IMR-90 (cell line): ENCODE measurements at regions not wholly inside any gene's neighbourhood (a gene's known extent, or its start where the extent isn't known, plus 50 kb on each side); places are given as distances from the start of the nearest gene placed in this dataset.

Source experiments
- ATAC-seq: fragments of 200-7000 bp; cut with Tn5 transposase; 2 replicates; pipeline ENCODE4 v1.9.1; 2020; ENCODE audit warnings: low read depth, mild to moderate bottlenecking, moderate library complexity
- BruUV-seq: library from RNA; stranded (reverse); fragments of 400-500 nt; replicated peaks from 2 replicates; lab custom pipeline; 2021; lab: Mats Ljungman, UMichigan
- CTCF ChIA-PET: fragments of 300-600 bp; formaldehyde crosslinking; extraction: SDS; loops from one replicate; lab custom pipeline; 2021; ENCODE audit warnings: antibody characterized with exemption; lab: Yijun Ruan, JAX
- POLR2A ChIA-PET: fragments of 300-600 bp; sonication (Branson Sonifier 250); formaldehyde crosslinking; loops from one replicate; lab custom pipeline; 2022; ENCODE audit warnings: antibody characterized with exemption; ENCODE audit not compliant: unreplicated experiment; lab: Charles Lee
- DNase-seq: peaks from one replicate; pipeline ENCODE4 v3.0.0; 2013
- H2AFZ ChIP-seq: replicated peaks from 2 replicates; pipeline ENCODE3; 2013; ENCODE audit warnings: low read length, mild to moderate bottlenecking; ENCODE audit not compliant: poor library complexity
- H2AK5ac ChIP-seq: 2 replicates; pipeline ENCODE4 v1.6.1; 2013; ENCODE audit warnings: low read depth, low read length, inconsistent platforms
- H2AK9ac ChIP-seq: replicated peaks from 2 replicates; pipeline ENCODE3; 2013; ENCODE audit warnings: mild to moderate bottlenecking, low read depth, low read length, moderate library complexity; ENCODE audit not compliant: poor library complexity
- H2BK120ac ChIP-seq: 2 replicates; pipeline ENCODE4 v1.6.1; 2013; ENCODE audit warnings: low read depth, low read length, inconsistent platforms
- H2BK15ac ChIP-seq: 3 replicates; pipeline ENCODE4 v1.6.1; 2013; ENCODE audit warnings: low read depth, low read length, inconsistent platforms
- H2BK20ac ChIP-seq: 2 replicates; pipeline ENCODE4 v1.6.1; 2013; ENCODE audit warnings: low read depth, mild to moderate bottlenecking, inconsistent platforms, low read length, moderate library complexity
- H2BK5ac ChIP-seq: 2 replicates; pipeline ENCODE4 v1.6.1; 2013; ENCODE audit warnings: mild to moderate bottlenecking, low read depth, low read length, inconsistent platforms; ENCODE audit not compliant: poor library complexity, severe bottlenecking
- H3K14ac ChIP-seq: replicated peaks from 2 replicates; pipeline ENCODE4 v1.6.1; 2013; ENCODE audit warnings: low read depth, low read length, inconsistent platforms
- H3K18ac ChIP-seq: 2 replicates; pipeline ENCODE4 v1.6.1; 2013; ENCODE audit warnings: low read depth, low read length, control low read depth
- H3K23ac ChIP-seq: 2 replicates; pipeline ENCODE4 v1.6.1; 2013; ENCODE audit warnings: low read depth, low read length, inconsistent platforms
- H3K27ac ChIP-seq: 2 replicates; pipeline ENCODE4 v1.5.1; 2013; ENCODE audit warnings: mild to moderate bottlenecking, control low read depth, low read length; ENCODE audit not compliant: insufficient read depth
- H3K27me3 ChIP-seq: 2 replicates; pipeline ENCODE4 v1.6.1; 2013; ENCODE audit warnings: low read length; ENCODE audit not compliant: control insufficient read depth, insufficient read depth
- H3K36me3 ChIP-seq: 2 replicates; pipeline ENCODE4 v1.6.1; 2013; ENCODE audit warnings: low read length, mixed read lengths; ENCODE audit not compliant: control insufficient read depth, insufficient read depth
- H3K4ac ChIP-seq: 2 replicates; pipeline ENCODE4 v1.6.1; 2013; ENCODE audit warnings: low read depth, low read length, inconsistent platforms
- H3K4me1 ChIP-seq: 2 replicates; pipeline ENCODE4 v1.6.1; 2013; ENCODE audit warnings: low read length, mixed read lengths; ENCODE audit not compliant: control insufficient read depth, insufficient read depth
- H3K4me2 ChIP-seq: 2 replicates; pipeline ENCODE4 v1.6.1; 2013; ENCODE audit warnings: low read depth, mild to moderate bottlenecking, control low read depth, low read length, moderate library complexity
- H3K4me3 ChIP-seq: 2 replicates; pipeline ENCODE4 v1.5.1; 2013; ENCODE audit warnings: low read depth, mild to moderate bottlenecking, control low read depth, low read length, moderate library complexity; ENCODE audit not compliant: insufficient read depth
- H3K56ac ChIP-seq: 2 replicates; pipeline ENCODE4 v1.6.1; 2013; ENCODE audit warnings: low read length, inconsistent platforms; ENCODE audit not compliant: insufficient read depth; ENCODE audit errors: extremely low read depth
- H3K79me1 ChIP-seq, 2 experiments: 2 replicates each; pipeline ENCODE4 v1.6.1; 2013; ENCODE audit warnings: low read length in 2 of 2, inconsistent platforms in 1 of 2, low read depth in 1 of 2
- H3K9ac ChIP-seq: 2 replicates; pipeline ENCODE4 v1.6.1; 2013; ENCODE audit warnings: low read depth, low read length, control low read depth
- H3K9me1 ChIP-seq: 2 replicates; pipeline ENCODE4 v1.6.1; 2013; ENCODE audit warnings: low read length, inconsistent platforms; ENCODE audit not compliant: insufficient read depth
- H3K9me3 ChIP-seq: 2 replicates; pipeline ENCODE4 v1.6.1; 2013; ENCODE audit warnings: low read length; ENCODE audit not compliant: control insufficient read depth, insufficient read depth
- H4K20me1 ChIP-seq: 2 replicates; pipeline ENCODE4 v1.6.1; 2013; ENCODE audit warnings: low read length, inconsistent platforms; ENCODE audit not compliant: insufficient read depth
- H4K5ac ChIP-seq: 2 replicates; pipeline ENCODE4 v1.6.1; 2013; ENCODE audit warnings: mild to moderate bottlenecking, low read depth, low read length, control low read depth
- H4K8ac ChIP-seq, 2 experiments: 2 replicates each; pipeline ENCODE4 v1.6.1; 2013; ENCODE audit warnings: low read depth in 2 of 2, low read length in 2 of 2, control low read depth in 1 of 2, inconsistent platforms in 1 of 2
- H4K91ac ChIP-seq: 2 replicates; pipeline ENCODE4 v1.6.1; 2013; ENCODE audit warnings: low read depth, low read length, inconsistent platforms; ENCODE audit not compliant: insufficient read depth
- BHLHE40 ChIP-seq: fragments of 150-350 bp; IDR thresholded peaks from 2 replicates; pipeline ENCODE4 v1.6.1; 2016; ENCODE audit warnings: mild to moderate bottlenecking, low read depth, low read length
- CHD1 ChIP-seq: IDR thresholded peaks from 2 replicates; pipeline ENCODE4 v1.6.1; 2012; ENCODE audit warnings: low read depth, low read length, improper control_type of control experiment
- CTCF ChIP-seq: conservative IDR thresholded peaks from 2 replicates; pipeline ENCODE4 v1.5.1; 2012; ENCODE audit warnings: mild to moderate bottlenecking, low read depth, low read length, improper control_type of control experiment
- RCOR1 ChIP-seq: IDR thresholded peaks from 2 replicates; pipeline ENCODE4 v1.6.1; 2012; ENCODE audit warnings: mild to moderate bottlenecking, low read length, improper control_type of control experiment; ENCODE audit not compliant: insufficient replicate concordance
- WGBS, 2 experiments: methylation state at CpG; one replicate each; pipeline versions ENCODE4 v1.1.5 to v1.1.7; 2013; ENCODE audit warnings: missing lambda C conversion rate in 2 of 2; ENCODE audit not compliant: insufficient read length in 1 of 2; ENCODE audit errors: extremely low coverage in 2 of 2; 5-methylcytosine and 5-hydroxymethylcytosine counted together
- dilution Hi-C: fragments of 300-500 bp; cut with HindIII; formaldehyde crosslinking; loops from one replicate; pipeline ENCODE4 v1.14.3; 2018; ENCODE audit warnings: low sequenced_read_pairs; ENCODE audit not compliant: unreplicated experiment
- in situ Hi-C: fragments of 300-500 bp; cut with MboI; formaldehyde crosslinking; loops from 3 replicates; pipeline ENCODE4 v1.14.3; 2019; ENCODE audit warnings: low sequenced_read_pairs, inconsistent platforms, mixed read lengths
- intact Hi-C: fragments of 100-400 bp; cut with micrococcal nuclease; formaldehyde crosslinking; loops from 2 replicates; pipeline ENCODE4 v1.10.0; 2022

- Histone ChIP-seq H3K14ac (no peak overlapping the region), H3K56ac (no peak overlapping the region), H3K4me3 (no peak overlapping the region), H2BK120ac (no peak overlapping the region), H3K4ac (no peak overlapping the region), H2BK15ac (no peak overlapping the region), H3K36me3 (no peaks in the 10 kb centered on the region), H2BK20ac (no peak overlapping the region), H2AK9ac (no peak overlapping the region), H3K9ac (no peak overlapping the region), H3K9me3 (no peaks in the 10 kb centered on the region), H3K18ac (no peak overlapping the region), H2AFZ (no peak overlapping the region), H3K4me2 (no peak overlapping the region), H4K91ac (no peak overlapping the region), H3K27ac (no peak overlapping the region), H2BK5ac (no peak overlapping the region), H4K20me1 (no peaks in the 10 kb centered on the region), H4K5ac (no peak overlapping the region), H4K8ac (no peak overlapping the region), H3K4me1 (no peaks in the 10 kb centered on the region), H3K9me1 (no peaks in the 10 kb centered on the region), H3K23ac (no peak overlapping the region), H3K27me3 (no peaks in the 10 kb centered on the region; the same call in 1 of the 2 replicates), H2AK5ac (no peak overlapping the region), H3K79me1 (no peaks in the 10 kb centered on the region)
- dilution Hi-C loops (no loop called here), intact Hi-C loops (no loop called here), in situ Hi-C loops (no loop called here)
- TF ChIP-seq CTCF (no peak), RCOR1 (no peak), BHLHE40 (no peak), CHD1 (no peak)
- WGBS, 2 experiments: no CpG with 5 or more reads among the region's 2 CpGs
- ChIA-PET CTCF (no interaction called here), POLR2A (no interaction called here)
- BruUV-seq: no TSS peak
- ATAC-seq: no peak
- no peak for DNase-seq
Observed at GRCh38 chr1:222202831-222203230, 345.1 kb downstream of the HHIPL2 start.
